Endothelial cell of umbilical vein (primary cell): ENCODE measurements at regions not wholly inside any gene's neighbourhood (a gene's known extent, or its start where the extent isn't known, plus 50 kb on each side); places are given as distances from the start of the nearest gene placed in this dataset.
"Not testable (repeated sequence)": the region's sequence is repeated elsewhere in the genome, so short reads cannot be mapped to it uniquely, and the experiment has no call there.

ENCODE experiments used
- BruUV-seq: library from RNA; stranded (reverse); fragments of 400-500 nt; replicated peaks from 2 replicates; lab custom pipeline; 2021; lab: Mats Ljungman, UMichigan
- CTCF ChIA-PET: fragments of 300-600, 350-600 bp; sonication (Branson Sonifier 250); formaldehyde crosslinking; loops from one replicate; lab custom pipeline; 2021; ENCODE audit warnings: antibody characterized with exemption, inconsistent platforms; lab: Charles Lee
- POLR2A ChIA-PET: fragments of 300-600, 350-600 bp; sonication (Branson Sonifier 250); formaldehyde crosslinking; loops from one replicate; lab custom pipeline; 2021; ENCODE audit warnings: antibody characterized with exemption, inconsistent platforms; lab: Charles Lee
- DNase-seq: peaks from one replicate; pipeline ENCODE4 v3.0.0-alpha.2; 2011; ENCODE audit warnings: low read depth, low spot score
- FAIRE-seq: peaks from 2 replicates; lab custom pipeline; 2011; peaks lifted over from hg19 to GRCh38; lab: Jason Lieb, UNC
- H2AFZ ChIP-seq: 2 replicates; pipeline ENCODE4 v1.6.0; 2012; ENCODE audit warnings: low read depth, low read length, control low read depth, inconsistent platforms
- H3K27ac ChIP-seq: 2 replicates; pipeline ENCODE4 v1.5.1; 2011; ENCODE audit warnings: low read depth, mild to moderate bottlenecking, control low read depth, low read length, moderate library complexity; ENCODE audit not compliant: insufficient read depth
- H3K27me3 ChIP-seq, 2 experiments: 2 replicates each; pipeline versions ENCODE4 v1.6.0 to v1.6.1; 2011; ENCODE audit warnings: low read length in 2 of 2, mixed read lengths in 1 of 2; ENCODE audit not compliant: control insufficient read depth in 2 of 2, insufficient read depth in 2 of 2
- H3K36me3 ChIP-seq, 2 experiments: 2 replicates in 1 of 2; 3 replicates in 1 of 2; pipeline ENCODE4 v1.5.1; 2011; ENCODE audit warnings: low read length in 2 of 2, mild to moderate bottlenecking in 1 of 2, moderate library complexity in 1 of 2; ENCODE audit not compliant: control insufficient read depth in 2 of 2, insufficient read depth in 2 of 2; ENCODE audit errors: extremely low read depth in 1 of 2
- H3K4me1 ChIP-seq: 3 replicates; pipeline ENCODE4 v1.5.1; 2011; ENCODE audit warnings: mild to moderate bottlenecking, low read length; ENCODE audit not compliant: control insufficient read depth, insufficient read depth; ENCODE audit errors: extremely low read depth
- H3K4me2 ChIP-seq: 2 replicates; pipeline ENCODE4 v1.6.1; 2011; ENCODE audit warnings: low read length, control low read depth, mixed read lengths; ENCODE audit not compliant: insufficient read depth
- H3K4me3 ChIP-seq, 3 experiments: fragments of 200-600 bp in 1 of 3; sonication (generic), shearing (Covaris generic) in 1 of 3; replicated peaks in 1 of 3; 2 replicates each; pipeline ENCODE4 v1.5.1; 2011 to 2016; ENCODE audit warnings: control low read depth in 3 of 3, low read length in 3 of 3, mild to moderate bottlenecking in 2 of 3, inconsistent platforms in 1 of 3, low read depth in 1 of 3, moderate library complexity in 1 of 3; ENCODE audit not compliant: insufficient read depth in 1 of 3
- H3K79me2 ChIP-seq: 2 replicates; pipeline ENCODE4 v1.6.0; 2012; ENCODE audit warnings: low read length, inconsistent platforms; ENCODE audit not compliant: control insufficient read depth, insufficient read depth
- H3K9ac ChIP-seq: replicated peaks from 2 replicates; pipeline ENCODE3; 2011; ENCODE audit warnings: low read length, control low read depth; ENCODE audit not compliant: insufficient read depth; ENCODE audit errors: extremely low read depth
- H3K9me1 ChIP-seq: replicated peaks from 3 replicates; pipeline ENCODE4 v1.6.0; 2011; ENCODE audit warnings: mild to moderate bottlenecking, low read length; ENCODE audit not compliant: control insufficient read depth, insufficient read depth; ENCODE audit errors: extremely low read depth
- H3K9me3 ChIP-seq: replicated peaks from 2 replicates; pipeline ENCODE4 v1.5.1; 2012; ENCODE audit warnings: low read length, inconsistent platforms; ENCODE audit not compliant: control insufficient read depth, insufficient read depth
- H4K20me1 ChIP-seq: replicated peaks from 2 replicates; pipeline ENCODE3; 2011; ENCODE audit warnings: mild to moderate bottlenecking, low read length; ENCODE audit not compliant: control insufficient read depth, insufficient read depth; ENCODE audit errors: extremely low read depth
- EZH2 ChIP-seq: IDR thresholded peaks from 2 replicates; pipeline ENCODE4 v1.6.1; 2012; ENCODE audit warnings: borderline replicate concordance, low read depth, mild to moderate bottlenecking, moderate library complexity, low read length, inconsistent platforms; ENCODE audit not compliant: severe bottlenecking
- FOS ChIP-seq: IDR thresholded peaks from 2 replicates; pipeline ENCODE4 v1.6.1; 2011; ENCODE audit warnings: mild to moderate bottlenecking, low read length, moderate library complexity, borderline replicate concordance; ENCODE audit not compliant: insufficient read depth
- GATA2 ChIP-seq: IDR thresholded peaks from 2 replicates; pipeline ENCODE4 v1.7.0; 2011; ENCODE audit warnings: low read depth, mild to moderate bottlenecking, moderate library complexity, mixed read lengths, low read length; ENCODE audit not compliant: insufficient read length, insufficient read depth
- JUN ChIP-seq: IDR thresholded peaks from 2 replicates; pipeline ENCODE4 v1.6.1; 2011; ENCODE audit warnings: borderline replicate concordance, low read depth; ENCODE audit not compliant: insufficient read length, insufficient read depth
- MYC ChIP-seq: IDR thresholded peaks from one replicate; pipeline ENCODE4 v1.6.1; 2011; ENCODE audit warnings: mild to moderate bottlenecking, low read depth, low read length
- POLR2A ChIP-seq: IDR thresholded peaks from 2 replicates; pipeline ENCODE4 v1.6.1; 2012; ENCODE audit warnings: low read depth, mild to moderate bottlenecking, control low read depth, low read length
- POLR2AphosphoS5 ChIP-seq: IDR thresholded peaks from 2 replicates; pipeline ENCODE4 v1.6.1; 2012; ENCODE audit warnings: low read depth, mild to moderate bottlenecking, control low read depth, low read length, moderate library complexity; ENCODE audit not compliant: insufficient read depth
- dilution Hi-C: fragments of 300-500 bp; cut with MboI; formaldehyde crosslinking; loops from one replicate; pipeline ENCODE4 v1.15.0; 2019; ENCODE audit warnings: low sequenced_read_pairs; ENCODE audit not compliant: extremely low pct_ligation_motif_present
- intact Hi-C: fragments of 100-400 bp; cut with micrococcal nuclease; formaldehyde crosslinking; loops from one replicate; pipeline ENCODE4 v1.10.0; 2022
- TF ChIP-seq, protein P1 (sequence below), 2 donors: IDR thresholded peaks; 1 replicate in 1 of 2; 2 replicates in 1 of 2; pipeline ENCODE4 v1.5.1; 2011; ENCODE audit warnings: low read length in 2 of 2, mild to moderate bottlenecking in 2 of 2, moderate library complexity in 2 of 2, control low read depth in 1 of 2, inconsistent platforms in 1 of 2, low read depth in 1 of 2; ENCODE audit not compliant: insufficient read depth in 1 of 2; ENCODE audit errors: extremely low read depth in 1 of 2
- TF ChIP-seq, protein P2 (sequence below): IDR thresholded peaks from 2 replicates; pipeline ENCODE4 v1.6.1; 2011; ENCODE audit not compliant: insufficient read depth, insufficient read length

DNA sequence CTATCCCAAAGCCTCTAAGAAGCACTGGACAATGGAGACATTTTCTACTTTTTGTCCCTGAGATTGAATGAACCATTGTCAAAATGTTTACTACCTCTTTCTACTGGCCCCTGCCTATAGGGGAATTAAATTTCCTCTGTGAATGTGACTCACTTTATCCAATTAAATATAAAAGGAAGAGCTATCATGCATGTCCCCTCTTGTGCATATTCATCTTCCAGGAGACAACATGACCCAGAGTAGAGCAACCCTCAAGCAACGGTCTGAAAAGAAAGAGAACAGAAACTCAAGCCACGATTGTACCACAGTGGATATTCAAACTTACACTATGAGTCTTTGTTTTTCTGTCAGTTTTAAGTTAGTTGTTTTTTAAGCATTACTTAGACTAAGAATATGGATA lies 938.4 kb upstream of the ATXN7L3B start:
- Histone ChIP-seq H3K9me1 (no peaks in the 10 kb centered on the region), H3K79me2 (no peaks in the 10 kb centered on the region), H3K9ac (no peak overlapping the region), H3K4me3 (no peak overlapping the region), H3K4me2 (no peak overlapping the region), H4K20me1 (no peaks in the 10 kb centered on the region), H3K9me3 (peaks cover 2% of the 10 kb centered on the region), H2AFZ (no peak overlapping the region), H3K27ac (no peak overlapping the region), H3K4me1 (no peaks in the 10 kb centered on the region), H3K36me3 (no peaks in the 10 kb centered on the region), H3K27me3 (no peaks in the 10 kb centered on the region)
- ChIA-PET CTCF (no interaction called here), POLR2A (no interaction called here)
- intact Hi-C loops (no loop called here), dilution Hi-C loops (no loop called here)
- no TSS peak for BruUV-seq
- FAIRE-seq (no peak), DNase-seq (no peak)
- TF ChIP-seq, protein P1, sequence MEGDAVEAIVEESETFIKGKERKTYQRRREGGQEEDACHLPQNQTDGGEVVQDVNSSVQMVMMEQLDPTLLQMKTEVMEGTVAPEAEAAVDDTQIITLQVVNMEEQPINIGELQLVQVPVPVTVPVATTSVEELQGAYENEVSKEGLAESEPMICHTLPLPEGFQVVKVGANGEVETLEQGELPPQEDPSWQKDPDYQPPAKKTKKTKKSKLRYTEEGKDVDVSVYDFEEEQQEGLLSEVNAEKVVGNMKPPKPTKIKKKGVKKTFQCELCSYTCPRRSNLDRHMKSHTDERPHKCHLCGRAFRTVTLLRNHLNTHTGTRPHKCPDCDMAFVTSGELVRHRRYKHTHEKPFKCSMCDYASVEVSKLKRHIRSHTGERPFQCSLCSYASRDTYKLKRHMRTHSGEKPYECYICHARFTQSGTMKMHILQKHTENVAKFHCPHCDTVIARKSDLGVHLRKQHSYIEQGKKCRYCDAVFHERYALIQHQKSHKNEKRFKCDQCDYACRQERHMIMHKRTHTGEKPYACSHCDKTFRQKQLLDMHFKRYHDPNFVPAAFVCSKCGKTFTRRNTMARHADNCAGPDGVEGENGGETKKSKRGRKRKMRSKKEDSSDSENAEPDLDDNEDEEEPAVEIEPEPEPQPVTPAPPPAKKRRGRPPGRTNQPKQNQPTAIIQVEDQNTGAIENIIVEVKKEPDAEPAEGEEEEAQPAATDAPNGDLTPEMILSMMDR (IDR thresholded peaks at IDR 0.05; ENCODE audit: extremely low read depth in 1 of 2, insufficient read depth in 1 of 2, low read depth in 1 of 2, low read length in 2 of 2) = no peak
- TF ChIP-seq FOS (no peak), EZH2 (no peak), JUN (no peak), GATA2 (no peak), MYC (no peak), POLR2A (no peak), POLR2AphosphoS5 (no peak)
- TF ChIP-seq, protein P2, sequence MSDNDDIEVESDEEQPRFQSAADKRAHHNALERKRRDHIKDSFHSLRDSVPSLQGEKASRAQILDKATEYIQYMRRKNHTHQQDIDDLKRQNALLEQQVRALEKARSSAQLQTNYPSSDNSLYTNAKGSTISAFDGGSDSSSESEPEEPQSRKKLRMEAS = no peak

DNA sequence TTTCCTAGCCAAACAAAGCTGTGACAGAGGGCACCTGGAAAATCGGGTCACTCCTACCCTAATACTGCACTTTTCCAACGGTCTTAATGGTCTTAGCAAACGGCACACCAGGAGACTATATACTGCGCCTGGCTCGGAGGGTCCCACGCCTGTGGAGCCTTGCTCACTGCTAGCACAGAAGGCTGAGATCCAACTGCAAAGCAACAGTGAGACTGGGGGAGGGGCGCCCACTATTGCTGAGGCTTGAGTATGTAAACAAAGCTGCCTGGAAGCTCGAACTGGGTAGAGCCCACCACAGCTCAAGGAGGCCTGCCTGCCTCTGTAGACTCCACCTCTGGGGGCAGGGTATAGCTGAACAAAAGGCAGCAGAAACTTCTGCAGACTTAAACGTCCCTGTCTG lies 931.7 kb upstream of the ATXN7L3B start:
- H4K20me1 ChIP-seq, dilution Hi-C loops, H2AFZ ChIP-seq, H3K4me3 ChIP-seq, H3K27ac ChIP-seq, FAIRE-seq, H3K9me1 ChIP-seq, H3K36me3 ChIP-seq, H3K9ac ChIP-seq, POLR2A ChIA-PET, H3K4me1 ChIP-seq, H3K27me3 ChIP-seq, H3K4me2 ChIP-seq, DNase-seq, intact Hi-C loops, H3K79me2 ChIP-seq, CTCF ChIA-PET, H3K9me3 ChIP-seq, BruUV-seq: not testable (repeated sequence)
